IPS-15b (cell line): ENCODE measurements at regions not wholly inside any gene's neighbourhood (a gene's known extent, or its start where the extent isn't known, plus 50 kb on each side); places are given as distances from the start of the nearest gene placed in this dataset.

ENCODE experiments used
- H3K27me3 ChIP-seq: one replicate; pipeline ENCODE4 v1.6.1; 2013; ENCODE audit warnings: low read length; ENCODE audit not compliant: control insufficient read depth, insufficient read depth
- H3K36me3 ChIP-seq: one replicate; pipeline ENCODE4 v1.6.1; 2013; ENCODE audit warnings: low read length; ENCODE audit not compliant: control insufficient read depth, insufficient read depth
- H3K4me1 ChIP-seq: one replicate; pipeline ENCODE4 v1.6.1; 2013; ENCODE audit warnings: mild to moderate bottlenecking, low read length; ENCODE audit not compliant: control insufficient read depth, insufficient read depth
- H3K4me3 ChIP-seq: one replicate; pipeline ENCODE4 v1.5.1; 2013; ENCODE audit warnings: low read depth, low read length
- H3K9ac ChIP-seq: one replicate; pipeline ENCODE4 v1.6.1; 2013; ENCODE audit warnings: low read depth, mild to moderate bottlenecking, low read length
- H3K9me3 ChIP-seq: one replicate; pipeline ENCODE4 v1.6.1; 2013; ENCODE audit warnings: mild to moderate bottlenecking, low read length; ENCODE audit not compliant: control insufficient read depth, insufficient read depth

- Histone ChIP-seq H3K4me3 (no peak overlapping the region), H3K27me3 (no peaks in the 10 kb centered on the region), H3K36me3 (no peaks in the 10 kb centered on the region), H3K4me1 (no peaks in the 10 kb centered on the region), H3K9me3 (no peaks in the 10 kb centered on the region), H3K9ac (no peak overlapping the region)
Observed at GRCh38 chr17:45675012-45675411, 109.1 kb upstream of the CRHR1 start.

- H3K9me3 ChIP-seq, result no peaks in the 10 kb centered on the region
- no peaks in the 10 kb centered on the region for H3K4me1 ChIP-seq
- H3K27me3 ChIP-seq, result no peaks in the 10 kb centered on the region
- no peak overlapping the region for H3K9ac ChIP-seq
- H3K4me3 ChIP-seq, result no peak overlapping the region
- H3K36me3 ChIP-seq, result no peaks in the 10 kb centered on the region
Observed at GRCh38 chr17:45675892-45676291, 108.2 kb upstream of the CRHR1 start.

GRCh38 chr17:45676695-45677094 lies 107.4 kb upstream of the CRHR1 start:
- Histone ChIP-seq H3K27me3 (no peaks in the 10 kb centered on the region), H3K9me3 (no peaks in the 10 kb centered on the region), H3K4me3 (no peak overlapping the region), H3K9ac (no peak overlapping the region), H3K4me1 (no peaks in the 10 kb centered on the region), H3K36me3 (no peaks in the 10 kb centered on the region)

DNA sequence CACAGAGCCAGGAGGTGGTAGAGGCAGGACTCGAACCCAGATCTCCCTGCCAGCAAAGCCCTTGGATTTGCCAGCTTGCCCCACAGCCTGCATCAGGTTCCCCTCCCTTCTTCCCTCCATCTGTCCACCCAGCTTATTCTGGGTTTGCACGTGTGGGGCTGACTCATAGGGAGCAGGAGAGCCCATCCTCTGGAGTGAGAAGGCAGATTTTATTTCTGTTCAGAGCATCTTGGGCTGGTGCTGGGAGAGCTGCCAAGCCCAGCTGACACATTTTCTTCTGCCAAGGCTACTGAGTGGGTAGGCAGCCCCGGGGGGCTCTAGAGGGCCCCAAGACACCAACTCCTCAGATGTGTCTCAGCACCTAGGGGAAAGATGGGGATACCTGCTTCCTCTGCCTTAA lies 106.3 kb upstream of the CRHR1 start:
- no peak overlapping the region for H3K4me3 ChIP-seq
- no peaks in the 10 kb centered on the region for H3K9me3 ChIP-seq
- no peaks in the 10 kb centered on the region for H3K27me3 ChIP-seq
- no peak overlapping the region for H3K9ac ChIP-seq
- no peaks in the 10 kb centered on the region for H3K36me3 ChIP-seq
- no peaks in the 10 kb centered on the region for H3K4me1 ChIP-seq

- Histone ChIP-seq H3K27me3 (no peaks in the 10 kb centered on the region), H3K36me3 (no peaks in the 10 kb centered on the region), H3K4me1 (no peaks in the 10 kb centered on the region), H3K9ac (no peak overlapping the region), H3K4me3 (no peak overlapping the region), H3K9me3 (no peaks in the 10 kb centered on the region)
Observed at GRCh38 chr17:45679426-45679825, 104.7 kb upstream of the CRHR1 start.

GRCh38 chr17:45680360-45680759 lies 103.8 kb upstream of the CRHR1 start:
- Histone ChIP-seq H3K4me3 (no peak overlapping the region), H3K36me3 (no peaks in the 10 kb centered on the region), H3K27me3 (no peaks in the 10 kb centered on the region), H3K4me1 (no peaks in the 10 kb centered on the region), H3K9ac (no peak overlapping the region), H3K9me3 (no peaks in the 10 kb centered on the region)

DNA sequence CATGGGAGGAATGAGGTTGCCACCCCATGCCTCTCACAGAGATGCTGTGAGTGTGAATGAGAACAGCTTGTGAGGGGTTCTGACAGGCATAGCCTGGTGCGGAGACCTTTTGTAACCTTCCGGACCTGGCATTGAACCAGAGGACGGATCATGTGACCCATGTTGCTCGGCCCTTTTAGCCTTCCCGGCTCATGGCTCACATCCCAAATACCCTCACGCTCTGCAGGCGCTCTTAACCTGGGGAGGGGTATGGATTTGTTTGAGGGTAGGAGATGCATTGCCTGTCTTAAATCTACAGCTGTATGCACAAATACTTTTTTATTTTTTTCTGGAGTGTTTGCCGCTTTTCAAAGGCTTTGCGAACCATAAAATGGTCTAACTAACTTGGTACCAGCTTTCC lies 102.4 kb upstream of the CRHR1 start:
- H3K4me1 ChIP-seq, result no peaks in the 10 kb centered on the region
- H3K36me3 ChIP-seq, result no peaks in the 10 kb centered on the region
- H3K9ac ChIP-seq, result no peak overlapping the region
- H3K9me3 ChIP-seq, result no peaks in the 10 kb centered on the region
- no peak overlapping the region for H3K4me3 ChIP-seq
- H3K27me3 ChIP-seq, result no peaks in the 10 kb centered on the region

- Histone ChIP-seq H3K4me3 (no peak overlapping the region), H3K9ac (no peak overlapping the region), H3K36me3 (no peaks in the 10 kb centered on the region), H3K27me3 (no peaks in the 10 kb centered on the region), H3K9me3 (no peaks in the 10 kb centered on the region), H3K4me1 (no peaks in the 10 kb centered on the region)
Observed at GRCh38 chr17:45686250-45686649, 97.9 kb upstream of the CRHR1 start.

DNA sequence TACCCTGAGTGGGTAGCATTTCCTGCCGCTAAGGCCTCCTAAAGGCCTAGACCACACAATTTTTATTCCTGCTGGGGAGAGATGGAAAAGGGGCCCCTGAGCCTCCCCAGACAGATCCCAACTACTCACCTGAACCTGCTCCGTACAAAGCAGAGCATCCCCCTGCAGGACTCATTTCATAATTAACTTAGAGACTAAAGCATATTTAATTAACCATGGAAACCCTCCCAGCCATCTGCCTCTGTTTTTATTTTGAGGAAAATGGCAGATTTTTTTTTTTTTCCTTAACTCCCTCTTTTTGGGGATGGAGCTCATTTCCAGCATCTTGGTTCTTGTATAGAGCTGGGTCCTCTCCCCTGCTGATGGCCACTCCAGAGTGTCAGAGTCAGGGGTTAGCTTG lies 96.5 kb upstream of the CRHR1 start:
- no peaks in the 10 kb centered on the region for H3K36me3 ChIP-seq
- no peaks in the 10 kb centered on the region for H3K27me3 ChIP-seq
- no peaks in the 10 kb centered on the region for H3K9me3 ChIP-seq
- no peak overlapping the region for H3K4me3 ChIP-seq
- no peaks in the 10 kb centered on the region for H3K4me1 ChIP-seq
- H3K9ac ChIP-seq, result no peak overlapping the region

DNA sequence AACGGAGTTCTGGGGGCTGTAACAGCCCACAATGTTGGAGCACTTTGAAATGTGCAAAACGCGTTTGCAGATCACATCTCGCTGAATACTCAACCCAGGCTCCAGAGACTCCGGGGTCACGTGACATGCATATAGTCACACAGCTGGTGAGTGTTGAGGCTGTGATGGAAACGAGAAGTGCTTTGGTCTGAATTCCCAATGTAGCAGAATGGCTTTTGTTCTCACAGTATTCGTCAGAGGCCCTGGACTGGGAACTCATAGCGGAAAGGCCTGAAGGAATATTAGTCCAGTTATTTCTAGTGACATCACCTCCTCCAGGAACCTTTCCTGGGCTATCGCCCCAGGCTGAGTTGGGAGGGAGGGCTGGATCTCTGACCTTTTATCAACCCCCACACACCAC lies 95.8 kb upstream of the CRHR1 start:
- Histone ChIP-seq H3K36me3 (no peaks in the 10 kb centered on the region), H3K27me3 (no peaks in the 10 kb centered on the region), H3K4me3 (no peak overlapping the region), H3K9ac (no peak overlapping the region), H3K9me3 (no peaks in the 10 kb centered on the region), H3K4me1 (no peaks in the 10 kb centered on the region)

GRCh38 chr17:45688820-45689219 lies 95.3 kb upstream of the CRHR1 start:
- Histone ChIP-seq H3K4me1 (no peaks in the 10 kb centered on the region), H3K4me3 (no peak overlapping the region)

DNA sequence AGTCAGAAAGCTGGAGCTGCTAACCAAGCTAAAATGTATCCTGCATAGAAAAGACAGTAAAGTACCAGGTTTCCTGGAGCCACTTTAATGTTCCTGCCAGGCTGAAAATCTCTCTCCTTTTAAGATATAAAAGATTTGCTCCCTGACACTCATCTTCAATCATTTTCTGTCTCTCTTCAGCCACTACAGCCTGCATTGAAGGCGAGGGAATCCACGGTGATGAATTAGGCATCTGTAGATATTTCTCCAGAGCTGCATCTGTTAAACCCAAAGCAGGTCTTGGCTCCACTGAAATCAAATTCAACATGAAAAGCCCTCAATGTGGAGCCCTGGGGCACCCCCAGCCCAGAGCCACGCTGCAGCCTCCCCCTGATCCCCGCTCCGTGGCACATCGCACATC lies 94.7 kb upstream of the CRHR1 start:
- Histone ChIP-seq H3K9me3 (no peaks in the 10 kb centered on the region), H3K36me3 (no peaks in the 10 kb centered on the region), H3K27me3 (no peaks in the 10 kb centered on the region), H3K9ac (no peak overlapping the region), H3K4me1 (no peaks in the 10 kb centered on the region), H3K4me3 (no peak overlapping the region)

More at GRCh38 chr17:45688820-45689219, 95.3 kb upstream of the CRHR1 start:
- no peaks in the 10 kb centered on the region for H3K9me3 ChIP-seq
- H3K27me3 ChIP-seq, result no peaks in the 10 kb centered on the region
- H3K9ac ChIP-seq, result no peak overlapping the region
- H3K36me3 ChIP-seq, result no peaks in the 10 kb centered on the region
